ENCODE measurements at regions not wholly inside any gene's neighbourhood (a gene's known extent, or its start where the extent isn't known, plus 50 kb on each side); places are given as distances from the start of the nearest gene placed in this dataset.

- peak; percentile 57 for DNase-seq (ENCODE audit: low spot score)
- TF ChIP-seq, protein P1, sequence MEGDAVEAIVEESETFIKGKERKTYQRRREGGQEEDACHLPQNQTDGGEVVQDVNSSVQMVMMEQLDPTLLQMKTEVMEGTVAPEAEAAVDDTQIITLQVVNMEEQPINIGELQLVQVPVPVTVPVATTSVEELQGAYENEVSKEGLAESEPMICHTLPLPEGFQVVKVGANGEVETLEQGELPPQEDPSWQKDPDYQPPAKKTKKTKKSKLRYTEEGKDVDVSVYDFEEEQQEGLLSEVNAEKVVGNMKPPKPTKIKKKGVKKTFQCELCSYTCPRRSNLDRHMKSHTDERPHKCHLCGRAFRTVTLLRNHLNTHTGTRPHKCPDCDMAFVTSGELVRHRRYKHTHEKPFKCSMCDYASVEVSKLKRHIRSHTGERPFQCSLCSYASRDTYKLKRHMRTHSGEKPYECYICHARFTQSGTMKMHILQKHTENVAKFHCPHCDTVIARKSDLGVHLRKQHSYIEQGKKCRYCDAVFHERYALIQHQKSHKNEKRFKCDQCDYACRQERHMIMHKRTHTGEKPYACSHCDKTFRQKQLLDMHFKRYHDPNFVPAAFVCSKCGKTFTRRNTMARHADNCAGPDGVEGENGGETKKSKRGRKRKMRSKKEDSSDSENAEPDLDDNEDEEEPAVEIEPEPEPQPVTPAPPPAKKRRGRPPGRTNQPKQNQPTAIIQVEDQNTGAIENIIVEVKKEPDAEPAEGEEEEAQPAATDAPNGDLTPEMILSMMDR (IDR thresholded peaks at IDR 0.05; ENCODE audit: extremely low read depth, insufficient read depth, missing control alignments), result no peak
- in situ Hi-C loops (cut with MboI; ENCODE audit: low pct_unique_long_range_greater_than_20kb, low sequenced_read_pairs, unreplicated experiment), result no loop called here
Measured at GRCh38 chr9:107751567-107752210, 262.1 kb upstream of the KLF4 start.

DNA sequence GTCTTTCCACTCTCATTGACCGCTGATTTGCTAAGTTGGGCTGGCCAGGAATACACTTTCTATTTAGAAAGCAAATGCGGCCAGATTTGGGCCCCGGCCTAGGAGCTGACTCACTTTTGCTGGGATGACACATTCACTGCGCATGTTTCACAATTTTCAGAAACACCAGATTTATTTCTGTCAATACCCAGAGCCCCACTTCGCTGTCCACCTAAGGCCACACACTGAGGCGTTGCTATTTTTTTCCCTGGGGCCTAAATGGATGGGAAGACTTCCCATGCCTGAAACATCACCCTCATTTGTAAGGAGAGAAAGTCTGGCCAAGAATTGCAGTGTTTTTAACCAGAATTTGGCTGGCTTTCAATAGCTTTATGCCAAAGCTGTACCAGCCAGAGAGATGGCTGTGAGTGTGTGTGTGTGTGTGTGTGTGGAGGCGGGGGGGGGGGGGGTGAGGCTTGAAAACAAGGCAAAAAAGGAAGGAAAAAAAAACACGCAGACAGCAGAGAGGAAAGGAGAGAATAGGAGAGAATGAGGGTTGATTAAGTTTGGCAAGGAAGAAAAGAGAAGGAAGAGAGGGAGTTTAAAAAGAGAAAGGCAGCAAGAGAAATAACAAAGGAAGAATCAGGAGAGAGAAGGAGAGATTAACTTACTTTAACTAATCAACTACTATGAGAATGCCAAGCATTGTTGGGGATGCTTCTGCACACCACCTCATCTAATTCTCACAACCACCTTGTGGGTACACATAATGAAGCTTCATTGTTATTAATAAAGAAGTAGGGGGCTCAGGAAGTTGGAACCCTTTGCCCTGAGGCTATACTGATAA is 261.4 kb upstream of the KLF4 start:
- in situ Hi-C loops (cut with MboI; ENCODE audit: low pct_unique_long_range_greater_than_20kb, low sequenced_read_pairs, unreplicated experiment), result no loop called here
- no peak for DNase-seq (ENCODE audit: low spot score)
- TF ChIP-seq, protein P1 (IDR thresholded peaks at IDR 0.05; ENCODE audit: extremely low read depth, insufficient read depth, missing control alignments), result no peak

- TF ChIP-seq, protein P1 (IDR thresholded peaks at IDR 0.05; ENCODE audit: extremely low read depth, insufficient read depth, missing control alignments), result no peak
- in situ Hi-C loops (cut with MboI; ENCODE audit: low pct_unique_long_range_greater_than_20kb, low sequenced_read_pairs, unreplicated experiment), result no loop called here
- no peak for DNase-seq (ENCODE audit: low spot score)
Measured at GRCh38 chr9:107749787-107750444, 260.3 kb upstream of the KLF4 start.

DNA sequence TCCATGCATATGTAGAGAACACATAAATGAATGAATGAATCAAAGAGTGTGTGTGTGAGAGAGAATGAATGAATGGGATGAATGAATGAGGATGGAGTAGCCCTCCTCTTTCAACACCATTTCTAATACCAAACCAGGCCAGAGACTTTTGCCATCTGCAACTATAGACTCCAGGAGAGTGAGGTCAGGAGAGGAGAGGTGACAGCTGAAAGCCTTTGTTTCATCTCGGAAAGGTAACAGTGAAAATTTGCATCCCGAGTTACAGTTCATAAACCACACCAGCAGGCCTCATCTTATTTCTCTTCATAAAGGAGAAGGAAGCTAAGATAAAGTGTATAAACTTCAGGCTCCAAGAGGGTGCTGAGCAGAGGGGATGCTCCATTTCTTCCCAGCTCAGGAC is 255.3 kb upstream of the KLF4 start:
- no peak for DNase-seq (ENCODE audit: low spot score)
- TF ChIP-seq, protein P1 (IDR thresholded peaks at IDR 0.05; ENCODE audit: extremely low read depth, insufficient read depth, missing control alignments), result no peak

DNA sequence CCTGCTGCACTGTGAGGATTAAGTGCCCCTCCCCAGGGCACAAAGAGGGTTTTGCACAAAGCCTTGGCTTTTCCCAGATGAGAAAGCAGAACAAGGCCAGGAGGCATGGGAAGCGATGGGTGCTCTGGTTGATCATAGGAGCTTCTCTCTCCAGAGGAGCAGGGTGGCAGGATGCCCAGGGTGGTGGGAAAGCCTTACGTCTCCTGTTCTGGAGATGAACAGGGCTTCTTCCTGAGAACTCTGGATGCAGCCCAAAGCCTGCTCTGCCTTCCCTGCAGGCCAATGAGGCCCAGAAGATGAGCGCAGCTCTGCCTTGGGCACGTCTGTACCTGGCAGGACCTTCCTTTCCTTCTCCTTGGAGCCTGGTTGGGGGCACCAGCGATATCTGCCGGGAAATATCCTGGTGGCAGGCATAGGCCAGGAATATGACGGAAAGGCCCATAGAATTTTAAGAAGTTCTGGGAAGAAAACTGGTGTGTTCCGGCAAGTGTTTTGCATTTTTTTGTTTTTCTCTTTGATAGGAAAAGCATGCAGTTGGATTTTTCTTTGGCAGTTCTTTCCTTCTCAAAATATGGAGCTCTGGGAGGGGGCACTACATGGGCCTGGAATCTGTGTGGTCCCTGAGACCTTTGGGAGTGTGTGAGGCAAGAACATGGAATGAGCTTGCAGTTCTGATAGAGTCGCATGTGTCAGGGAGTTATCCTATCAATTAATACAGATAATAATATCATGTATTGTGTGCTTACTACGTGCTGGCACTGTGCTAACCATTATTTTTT is 253.2 kb upstream of the KLF4 start:
- in situ Hi-C loops (cut with MboI; ENCODE audit: low pct_unique_long_range_greater_than_20kb, low sequenced_read_pairs, unreplicated experiment), result no loop called here
- no peak for DNase-seq (ENCODE audit: low spot score)
- TF ChIP-seq, protein P1 (IDR thresholded peaks at IDR 0.05; ENCODE audit: extremely low read depth, insufficient read depth, missing control alignments), result no peak

More for the DNA sequence above, 255.3 kb upstream of the KLF4 start:
- in situ Hi-C loops (cut with MboI; ENCODE audit: low pct_unique_long_range_greater_than_20kb, low sequenced_read_pairs, unreplicated experiment), result no loop called here
